GM12878 (cell line): ENCODE measurements at regions not wholly inside any gene's neighbourhood (a gene's known extent, or its start where the extent isn't known, plus 50 kb on each side); places are given as distances from the start of the nearest gene placed in this dataset.

ENCODE experiments used
- CREB1 ChIP-seq: IDR thresholded peaks from 2 replicates; pipeline ENCODE4 v1.6.1; 2012; ENCODE audit warnings: low read depth, mild to moderate bottlenecking, inconsistent platforms
- ETV6 ChIP-seq, 2 experiments: fragments of 450-650 bp in 1 of 2; IDR thresholded peaks in 1 of 2; conservative IDR thresholded peaks in 1 of 2; 2 replicates each; pipeline ENCODE4 v1.6.1; 2014; ENCODE audit warnings: antibody characterized with exemption in 1 of 2, borderline replicate concordance in 1 of 2, low read depth in 1 of 2, mild to moderate bottlenecking in 1 of 2, moderate library complexity in 1 of 2
- MXI1 ChIP-seq: fragments of 150-350 bp; IDR thresholded peaks from 2 replicates; pipeline ENCODE4 v1.6.1; 2011; ENCODE audit warnings: low read depth, mild to moderate bottlenecking, inconsistent platforms, low read length, improper control_type of control experiment
- PBX3 ChIP-seq: IDR thresholded peaks from 2 replicates; pipeline ENCODE4 v1.6.1; 2011; ENCODE audit warnings: mild to moderate bottlenecking, low read depth, low read length, moderate library complexity; ENCODE audit not compliant: insufficient replicate concordance
- POLR2AphosphoS5 ChIP-seq: IDR thresholded peaks from 2 replicates; pipeline ENCODE4 v1.6.1; 2011; ENCODE audit warnings: mild to moderate bottlenecking, low read length, inconsistent platforms
- ZBTB11 ChIP-seq: fragments of 450-650 bp; formaldehyde crosslinking; IDR thresholded peaks from 2 replicates; pipeline ENCODE4 v1.5.0; 2022; ENCODE audit warnings: mild to moderate bottlenecking, missing genetic modification characterization
- ZNF24 ChIP-seq: fragments of 450-650 bp; IDR thresholded peaks from 2 replicates; pipeline ENCODE4 v1.6.1; 2017; ENCODE audit warnings: antibody characterized with exemption, mild to moderate bottlenecking
- TF ChIP-seq, protein P1 (sequence below): IDR thresholded peaks from 2 replicates; pipeline ENCODE4 v1.6.1; 2011; ENCODE audit warnings: borderline replicate concordance, low read depth, mild to moderate bottlenecking, moderate library complexity, low read length; ENCODE audit not compliant: insufficient read depth, poor library complexity, severe bottlenecking

GRCh38 chr18:44119607-44120006 is 561.1 kb upstream of the SETBP1 start (continued):
- TF ChIP-seq ZBTB11 (no peak), MXI1 (no peak), ETV6 (conservative IDR thresholded peaks at IDR 0.05 in 1 of 2, IDR thresholded peaks at IDR 0.05 in 1 of 2; ENCODE audit: borderline replicate concordance in 1 of 2, low read depth in 1 of 2) (no peak), CREB1 (no peak), PBX3 (no peak), POLR2AphosphoS5 (no peak), ZNF24 (no peak)
- TF ChIP-seq, protein P1, sequence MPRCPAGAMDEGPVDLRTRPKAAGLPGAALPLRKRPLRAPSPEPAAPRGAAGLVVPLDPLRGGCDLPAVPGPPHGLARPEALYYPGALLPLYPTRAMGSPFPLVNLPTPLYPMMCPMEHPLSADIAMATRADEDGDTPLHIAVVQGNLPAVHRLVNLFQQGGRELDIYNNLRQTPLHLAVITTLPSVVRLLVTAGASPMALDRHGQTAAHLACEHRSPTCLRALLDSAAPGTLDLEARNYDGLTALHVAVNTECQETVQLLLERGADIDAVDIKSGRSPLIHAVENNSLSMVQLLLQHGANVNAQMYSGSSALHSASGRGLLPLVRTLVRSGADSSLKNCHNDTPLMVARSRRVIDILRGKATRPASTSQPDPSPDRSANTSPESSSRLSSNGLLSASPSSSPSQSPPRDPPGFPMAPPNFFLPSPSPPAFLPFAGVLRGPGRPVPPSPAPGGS, result no peak
- TF ChIP-seq, all 136 proteins: peak for 0
